Breast epithelium (tissue), 4 donors: ENCODE measurements at regions not wholly inside any gene's neighbourhood (a gene's known extent, or its start where the extent isn't known, plus 50 kb on each side); places are given as distances from the start of the nearest gene placed in this dataset.

Source experiments
- DNase-seq, 2 donors: peaks; one replicate each; pipeline ENCODE4 v3.0.0-alpha.2; 2019; ENCODE audit warnings: low spot score in 2 of 2
- H3K27ac ChIP-seq, 2 donors: fragments of 200-600 bp; sonication (generic) in 1 of 2; one replicate each; pipeline ENCODE4 v1.5.1; 2016 to 2019; ENCODE audit warnings: mild to moderate bottlenecking in 1 of 2
- H3K27me3 ChIP-seq, 2 donors: fragments of 200-600 bp; sonication (generic) in 1 of 2; one replicate each; pipeline versions ENCODE4 v1.5.1 to v1.6.0; 2017 to 2019; ENCODE audit warnings: control low read depth in 1 of 2, mild to moderate bottlenecking in 1 of 2
- H3K36me3 ChIP-seq: fragments of 200-600 bp; one replicate; pipeline ENCODE4 v1.5.1; 2019
- H3K4me1 ChIP-seq, 2 donors: fragments of 200-600 bp; sonication (generic); one replicate each; pipeline ENCODE4 v1.5.1; 2016 to 2019; ENCODE audit warnings: control low read depth in 1 of 2
- H3K4me3 ChIP-seq, 3 donors: fragments of 200-600 bp; sonication (generic); 1 replicate in 2 of 3; 2 replicates in 1 of 3; pipeline ENCODE4 v1.5.1; 2016 to 2019; ENCODE audit warnings: mild to moderate bottlenecking in 3 of 3, moderate library complexity in 2 of 3
- H3K9me3 ChIP-seq, 2 donors: fragments of 200-600 bp; sonication (generic) in 1 of 2; one replicate each; pipeline ENCODE4 v1.5.1; 2016 to 2019; ENCODE audit warnings: control low read depth in 1 of 2
- POLR2A ChIP-seq: fragments of 450-650 bp; IDR thresholded peaks from one replicate; pipeline ENCODE4 v1.6.1; 2016; ENCODE audit warnings: antibody characterized with exemption, mild to moderate bottlenecking, moderate library complexity
- POLR2AphosphoS5 ChIP-seq, 3 donors: sonication (generic); formaldehyde crosslinking; IDR thresholded peaks; one replicate each; pipeline ENCODE4 v1.6.1; 2017; ENCODE audit warnings: antibody characterized with exemption in 3 of 3
- intact Hi-C: fragments of 100-400 bp; cut with DNase I; formaldehyde crosslinking; loops from one replicate; pipeline ENCODE4 v1.15.1; 2023; ENCODE audit warnings: low total_unique reads
- TF ChIP-seq, protein P1 (sequence below), 3 donors: fragments of 450-650 bp; IDR thresholded peaks; one replicate each; pipeline ENCODE4 v1.5.1; 2016 to 2017; ENCODE audit warnings: antibody characterized with exemption in 3 of 3, mild to moderate bottlenecking in 3 of 3, moderate library complexity in 3 of 3

- H3K27ac ChIP-seq, result no peak overlapping the region
- intact Hi-C loops, result no loop called here
- H3K27me3 ChIP-seq, result no peaks in the 10 kb centered on the region
- no peaks in the 10 kb centered on the region for H3K4me1 ChIP-seq
- H3K4me3 ChIP-seq, result no peak overlapping the region
- TF ChIP-seq POLR2AphosphoS5 (IDR thresholded peaks at IDR 0.05) (no peak), POLR2A (no peak)
- TF ChIP-seq, protein P1, sequence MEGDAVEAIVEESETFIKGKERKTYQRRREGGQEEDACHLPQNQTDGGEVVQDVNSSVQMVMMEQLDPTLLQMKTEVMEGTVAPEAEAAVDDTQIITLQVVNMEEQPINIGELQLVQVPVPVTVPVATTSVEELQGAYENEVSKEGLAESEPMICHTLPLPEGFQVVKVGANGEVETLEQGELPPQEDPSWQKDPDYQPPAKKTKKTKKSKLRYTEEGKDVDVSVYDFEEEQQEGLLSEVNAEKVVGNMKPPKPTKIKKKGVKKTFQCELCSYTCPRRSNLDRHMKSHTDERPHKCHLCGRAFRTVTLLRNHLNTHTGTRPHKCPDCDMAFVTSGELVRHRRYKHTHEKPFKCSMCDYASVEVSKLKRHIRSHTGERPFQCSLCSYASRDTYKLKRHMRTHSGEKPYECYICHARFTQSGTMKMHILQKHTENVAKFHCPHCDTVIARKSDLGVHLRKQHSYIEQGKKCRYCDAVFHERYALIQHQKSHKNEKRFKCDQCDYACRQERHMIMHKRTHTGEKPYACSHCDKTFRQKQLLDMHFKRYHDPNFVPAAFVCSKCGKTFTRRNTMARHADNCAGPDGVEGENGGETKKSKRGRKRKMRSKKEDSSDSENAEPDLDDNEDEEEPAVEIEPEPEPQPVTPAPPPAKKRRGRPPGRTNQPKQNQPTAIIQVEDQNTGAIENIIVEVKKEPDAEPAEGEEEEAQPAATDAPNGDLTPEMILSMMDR (IDR thresholded peaks at IDR 0.05), result no peak
- DNase-seq, result no peak
- peaks cover 11 to 21% of the 10 kb centered on the region in 2 donors for H3K9me3 ChIP-seq
- no peaks in the 10 kb centered on the region for H3K36me3 ChIP-seq
Measured at GRCh38 chr3:105304487-105304886, 62.2 kb upstream of the ALCAM start.

DNA sequence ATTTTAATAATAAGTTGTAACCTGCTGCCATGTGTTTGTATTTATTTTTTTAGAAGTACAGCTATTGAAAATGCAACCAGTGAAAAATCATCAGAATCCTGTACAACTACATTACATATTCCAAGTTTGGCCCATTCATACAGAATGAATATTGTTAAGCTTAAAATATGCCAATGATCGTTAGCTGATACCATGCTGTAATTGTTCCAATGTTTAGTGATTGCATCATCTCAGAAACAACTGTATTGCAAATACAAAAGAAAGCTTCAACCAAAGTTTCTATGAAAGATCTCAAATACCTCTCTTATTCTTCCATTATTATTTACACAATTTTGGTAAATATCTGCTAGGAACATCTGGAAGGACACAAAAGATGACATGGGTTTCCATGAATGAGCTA is 51.6 kb upstream of the ALCAM start:
- Histone ChIP-seq H3K27me3 (no peaks in the 10 kb centered on the region), H3K9me3 (no peaks in the 10 kb centered on the region), H3K4me3 (no peak overlapping the region), H3K36me3 (no peaks in the 10 kb centered on the region), H3K27ac (no peak overlapping the region), H3K4me1 (no peaks in the 10 kb centered on the region)
- no peak for DNase-seq
- intact Hi-C loops, result no loop called here
- TF ChIP-seq POLR2AphosphoS5 (IDR thresholded peaks at IDR 0.05) (no peak), POLR2A (no peak)
- TF ChIP-seq, protein P1 (IDR thresholded peaks at IDR 0.05), result no peak

- H3K27ac ChIP-seq, result no peak overlapping the region
- TF ChIP-seq POLR2A (no peak), POLR2AphosphoS5 (IDR thresholded peaks at IDR 0.05) (no peak)
- TF ChIP-seq, protein P1 (IDR thresholded peaks at IDR 0.05), result no peak
- no peaks in the 10 kb centered on the region for H3K36me3 ChIP-seq
- H3K9me3 ChIP-seq, result no peaks in the 10 kb centered on the region
- H3K4me3 ChIP-seq, result no peak overlapping the region
- no peaks in the 10 kb centered on the region for H3K4me1 ChIP-seq
- intact Hi-C loops, result no loop called here
- no peaks in the 10 kb centered on the region for H3K27me3 ChIP-seq
- no peak for DNase-seq
Measured at GRCh38 chr3:105315815-105316214, 50.9 kb upstream of the ALCAM start.

GRCh38 chr3:105316331-105316730 is 50.4 kb upstream of the ALCAM start:
- Histone ChIP-seq H3K9me3 (no peaks in the 10 kb centered on the region), H3K4me1 (no peaks in the 10 kb centered on the region), H3K27ac (no peak overlapping the region), H3K36me3 (no peaks in the 10 kb centered on the region), H3K4me3 (no peak overlapping the region), H3K27me3 (no peaks in the 10 kb centered on the region)
- DNase-seq, result no peak
- no peak for TF ChIP-seq POLR2AphosphoS5 (IDR thresholded peaks at IDR 0.05)
- TF ChIP-seq POLR2A, result no peak
- TF ChIP-seq, protein P1 (IDR thresholded peaks at IDR 0.05), result no peak
- intact Hi-C loops, result no loop called here
